Left renal pelvis (tissue), 4 donors: ENCODE measurements at regions not wholly inside any gene's neighbourhood (a gene's known extent, or its start where the extent isn't known, plus 50 kb on each side); places are given as distances from the start of the nearest gene placed in this dataset.
A peak's percentile ranks its signal among the peaks of the same experiment; 100 is the strongest.

Experiments used
- DNase-seq, 4 donors: peaks; one replicate each; pipeline ENCODE4 v3.0.0-alpha.2; 2013; ENCODE audit warnings: low read depth in 4 of 4, low spot score in 3 of 4

DNA sequence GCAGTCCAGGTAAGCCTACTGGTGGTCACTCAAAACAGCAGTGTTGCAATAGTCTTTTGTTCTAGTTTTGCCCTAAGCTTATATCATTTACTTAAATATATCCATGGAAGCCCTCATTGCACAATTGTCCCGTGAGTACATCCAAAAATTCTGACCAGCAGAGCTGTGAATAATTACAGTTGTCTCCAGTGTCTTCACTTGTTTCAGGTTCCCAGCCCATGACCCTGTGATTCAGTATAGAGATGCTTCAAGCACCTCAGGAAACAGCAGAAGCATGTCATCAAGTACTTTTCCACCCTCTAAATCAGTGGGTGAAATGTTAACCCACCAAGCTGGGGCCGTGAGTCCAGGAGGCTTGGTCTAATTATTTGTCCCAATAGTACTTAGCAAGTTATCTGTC is 214.9 kb upstream of the RPS6KA3 start:
- DNase-seq = no peak

DNA sequence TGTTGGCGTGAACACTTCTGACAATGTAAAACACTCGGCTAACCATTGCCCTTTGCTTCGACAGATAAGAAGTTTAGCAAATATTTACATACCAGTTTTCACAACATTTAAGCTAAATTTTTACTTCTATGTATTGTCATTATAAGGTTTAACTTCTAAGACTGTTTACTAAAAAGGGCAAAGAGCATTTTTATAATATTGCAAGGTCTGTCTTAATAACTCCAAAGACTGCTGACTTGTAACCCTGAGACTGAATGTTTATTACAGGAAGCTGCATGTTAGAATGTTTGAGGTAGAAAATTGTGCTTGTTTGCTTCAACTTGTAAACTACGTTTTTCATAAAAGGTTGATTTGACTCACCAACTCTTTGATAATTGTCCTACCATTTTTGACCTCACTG is 213.2 kb upstream of the RPS6KA3 start:
- DNase-seq = no peak

DNA sequence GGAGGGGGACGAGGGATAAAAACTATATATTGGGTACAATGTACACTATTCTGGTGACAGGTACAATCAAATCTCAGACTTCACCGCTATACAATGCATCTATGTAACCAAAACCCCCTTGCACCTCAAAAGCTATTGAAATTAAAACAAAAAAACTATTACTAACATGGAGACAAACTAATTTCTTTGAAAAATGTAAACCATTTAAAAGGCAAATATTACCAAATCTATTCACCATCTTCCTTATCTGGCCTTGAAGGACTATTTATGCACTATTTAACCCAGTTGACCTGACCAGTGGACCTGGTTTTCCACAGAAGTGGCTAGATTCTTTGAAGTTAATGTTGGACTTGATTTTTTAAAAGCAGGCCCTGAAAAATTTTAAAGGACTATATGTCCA is 212.3 kb upstream of the RPS6KA3 start:
- DNase-seq = no peak

DNA sequence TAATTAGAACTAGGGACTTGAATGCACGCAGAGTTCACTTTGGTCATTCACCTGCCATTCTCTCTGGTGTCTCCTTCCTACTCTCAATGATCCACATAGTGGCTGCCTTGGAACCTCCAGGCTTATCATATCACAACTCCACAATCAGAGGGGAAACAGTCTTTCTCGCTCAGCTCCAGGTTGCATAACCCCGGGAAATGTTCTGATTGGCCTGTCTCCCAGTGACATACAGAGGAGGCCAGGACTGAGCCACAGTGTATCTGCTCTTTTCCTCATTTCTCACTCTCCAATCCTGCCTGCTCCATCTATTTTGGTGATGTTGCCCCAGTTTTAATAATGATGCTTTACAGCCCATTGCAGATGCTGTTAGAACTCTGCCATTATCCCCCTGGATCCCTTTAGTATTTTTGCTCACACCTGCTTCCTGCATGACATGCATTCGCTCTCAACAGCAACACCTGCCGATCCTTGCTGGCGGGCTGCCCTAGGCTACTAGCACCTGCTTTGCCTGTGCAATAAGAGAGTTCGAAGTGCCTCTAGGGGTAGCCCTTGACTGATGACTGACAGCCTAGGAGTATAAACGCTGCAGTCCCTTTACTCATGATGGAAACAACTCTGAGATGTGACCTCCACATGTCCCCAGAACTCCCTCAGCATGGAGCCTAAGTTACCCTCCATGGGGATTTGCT is 211.3 kb upstream of the RPS6KA3 start:
- no peak for DNase-seq

DNA sequence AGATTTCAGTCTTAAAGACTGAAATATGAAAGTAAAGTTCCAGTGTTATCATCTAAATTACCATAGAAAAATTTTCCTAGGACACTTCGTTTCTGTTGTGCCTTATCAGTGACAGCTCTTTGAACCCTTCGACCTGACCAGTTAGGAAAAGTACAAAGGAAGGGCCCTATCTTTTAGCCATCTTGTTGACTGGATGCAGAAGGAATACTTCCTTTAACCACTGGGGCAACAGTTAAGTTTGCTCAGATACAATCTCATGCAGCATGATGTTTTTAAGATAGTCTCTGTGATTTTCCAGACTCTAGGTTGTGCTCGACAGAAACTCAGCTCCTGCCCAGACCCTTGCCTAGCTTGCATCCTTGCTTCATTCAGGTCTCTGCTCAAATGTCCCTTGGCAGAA is 210.5 kb upstream of the RPS6KA3 start:
- no peak for DNase-seq

DNA sequence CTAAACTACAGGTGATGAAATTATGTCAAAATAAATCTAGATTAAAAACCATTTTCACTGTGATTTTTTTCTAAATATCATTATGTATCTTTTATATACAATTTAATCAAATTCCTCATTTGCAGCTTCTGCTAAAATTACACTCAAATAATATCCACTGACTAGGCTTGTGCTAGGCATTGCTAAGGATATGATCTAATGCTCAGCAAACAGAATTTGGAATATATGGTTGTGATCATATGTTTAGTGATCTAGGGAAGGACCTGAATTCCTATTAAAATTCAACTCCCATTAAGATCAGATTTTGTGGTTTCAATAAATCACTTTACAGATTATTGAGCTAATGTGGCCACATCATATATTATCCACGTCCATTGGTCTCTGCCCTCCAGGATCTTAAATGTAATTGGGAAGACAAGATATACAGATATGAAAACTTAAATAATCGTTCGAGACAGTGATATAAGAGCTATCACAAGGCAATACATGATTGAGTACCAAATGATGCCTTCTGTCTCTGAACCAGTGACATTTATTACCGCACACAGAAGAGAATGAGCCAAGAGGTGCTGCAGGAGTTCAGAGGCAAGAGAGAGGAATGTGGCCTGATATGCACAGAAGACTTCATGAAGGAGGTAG is 206.0 kb upstream of the RPS6KA3 start:
- no peak for DNase-seq

DNA sequence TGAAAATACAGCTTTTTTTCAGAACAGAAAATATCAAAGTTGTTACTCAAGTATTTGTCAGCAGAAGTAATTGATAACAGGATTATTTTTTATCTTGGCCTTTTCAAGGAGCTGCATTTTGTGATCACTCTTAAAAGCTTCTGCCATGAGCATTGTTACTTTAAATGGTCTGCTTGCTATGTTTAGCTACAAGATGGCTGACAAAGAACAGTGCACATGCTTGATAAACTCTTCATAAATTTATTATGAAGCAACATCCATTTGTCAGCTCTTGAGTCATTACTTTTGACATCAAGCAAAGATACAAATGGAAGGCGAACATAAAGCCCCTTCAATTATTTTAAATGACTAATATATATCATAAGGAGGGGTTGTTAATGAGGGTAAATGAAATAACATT is 205.4 kb upstream of the RPS6KA3 start:
- DNase-seq = no peak

DNA sequence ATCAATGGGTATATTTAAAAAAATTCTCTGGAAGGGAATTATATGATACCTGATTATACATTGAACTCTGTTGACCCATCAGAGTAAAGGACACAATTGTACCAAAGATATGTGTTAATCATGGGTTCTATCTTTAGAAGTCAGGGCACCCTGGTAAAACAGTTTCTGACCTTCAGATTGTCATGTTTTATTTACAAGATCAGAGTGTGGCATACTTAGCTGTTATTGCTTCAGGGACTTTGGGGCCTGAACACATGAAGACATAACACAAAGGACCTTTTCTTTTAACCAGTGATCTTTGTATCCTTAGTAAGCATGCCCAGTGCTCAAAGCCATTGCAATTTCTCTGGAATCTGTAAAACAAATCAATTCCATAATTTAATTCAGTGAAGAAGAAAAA is 204.8 kb upstream of the RPS6KA3 start:
- no peak for DNase-seq

DNA sequence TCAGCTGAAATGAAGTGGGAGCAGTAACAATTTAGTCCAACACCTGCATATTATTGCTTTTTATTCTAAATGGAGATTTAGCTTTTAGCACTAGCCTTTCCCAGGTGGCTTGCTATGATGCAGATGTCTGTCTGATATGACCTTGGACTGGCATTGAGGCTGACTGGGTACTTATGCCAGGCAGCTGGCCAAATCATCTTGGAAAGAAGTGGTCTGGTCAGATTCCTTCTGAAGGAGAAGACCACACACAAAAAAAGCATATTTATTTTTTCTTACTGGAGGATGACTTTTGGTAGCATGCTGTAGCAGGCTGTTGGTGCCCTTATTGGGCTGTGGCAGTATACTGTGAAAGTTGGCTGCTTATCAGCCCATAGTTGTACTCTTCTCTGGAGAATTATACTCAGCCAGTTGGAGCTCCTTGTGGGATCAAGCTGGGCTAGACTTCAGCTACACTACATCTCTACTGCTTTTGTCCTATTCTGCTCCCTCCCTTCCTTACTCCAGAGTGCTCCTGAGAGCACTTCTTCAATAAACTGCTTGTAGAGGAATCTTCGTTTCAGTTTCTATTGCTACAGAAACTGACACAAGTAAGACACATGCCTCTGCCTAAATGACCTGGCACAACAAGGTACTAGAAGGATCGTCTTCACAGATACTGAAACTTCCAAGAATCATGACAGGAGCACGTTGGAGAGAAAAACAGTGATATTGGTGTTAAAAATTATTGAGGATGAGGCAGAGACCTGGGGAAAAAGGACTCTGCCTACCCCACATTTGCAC is 196.8 kb upstream of the RPS6KA3 start:
- DNase-seq = no peak

DNA sequence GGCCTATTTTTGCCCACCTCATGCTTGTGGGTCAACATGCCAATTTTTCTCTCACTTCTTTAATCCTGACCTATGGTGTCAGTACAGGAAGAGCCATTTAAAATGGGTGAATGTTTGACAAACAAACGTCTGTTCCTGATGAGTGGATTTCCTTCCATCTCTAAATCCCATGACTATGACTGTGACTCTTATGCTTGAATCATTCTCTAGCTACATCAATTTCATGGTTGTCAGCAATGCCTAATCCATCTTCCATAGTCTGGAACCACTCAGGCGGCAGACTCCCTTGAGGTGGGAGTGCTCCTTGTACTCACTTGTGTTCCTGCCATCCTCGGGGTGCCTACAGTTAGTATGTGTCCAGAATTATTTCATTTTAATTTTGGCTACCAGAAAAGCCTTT is 194.9 kb upstream of the RPS6KA3 start:
- no peak for DNase-seq

DNA sequence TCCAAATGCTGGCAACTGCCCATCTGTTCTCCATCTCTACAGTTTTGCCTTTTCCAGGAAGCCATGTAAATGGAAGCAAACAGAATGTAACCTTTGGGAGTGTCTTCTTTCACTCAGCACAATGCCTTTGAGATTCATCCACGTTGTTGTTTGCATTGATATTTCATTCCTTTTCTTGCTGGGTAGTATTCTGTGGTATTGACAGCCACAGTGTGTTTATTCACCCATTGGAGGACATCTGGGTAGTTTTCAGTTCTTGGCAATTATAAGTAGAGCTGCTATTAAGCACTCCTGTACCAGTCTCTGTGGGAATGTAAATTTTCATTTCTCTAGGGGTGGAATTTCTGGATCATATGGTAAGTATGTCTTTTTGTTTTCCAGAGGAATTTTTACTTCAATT is 194.3 kb upstream of the RPS6KA3 start:
- DNase-seq = no peak

DNA sequence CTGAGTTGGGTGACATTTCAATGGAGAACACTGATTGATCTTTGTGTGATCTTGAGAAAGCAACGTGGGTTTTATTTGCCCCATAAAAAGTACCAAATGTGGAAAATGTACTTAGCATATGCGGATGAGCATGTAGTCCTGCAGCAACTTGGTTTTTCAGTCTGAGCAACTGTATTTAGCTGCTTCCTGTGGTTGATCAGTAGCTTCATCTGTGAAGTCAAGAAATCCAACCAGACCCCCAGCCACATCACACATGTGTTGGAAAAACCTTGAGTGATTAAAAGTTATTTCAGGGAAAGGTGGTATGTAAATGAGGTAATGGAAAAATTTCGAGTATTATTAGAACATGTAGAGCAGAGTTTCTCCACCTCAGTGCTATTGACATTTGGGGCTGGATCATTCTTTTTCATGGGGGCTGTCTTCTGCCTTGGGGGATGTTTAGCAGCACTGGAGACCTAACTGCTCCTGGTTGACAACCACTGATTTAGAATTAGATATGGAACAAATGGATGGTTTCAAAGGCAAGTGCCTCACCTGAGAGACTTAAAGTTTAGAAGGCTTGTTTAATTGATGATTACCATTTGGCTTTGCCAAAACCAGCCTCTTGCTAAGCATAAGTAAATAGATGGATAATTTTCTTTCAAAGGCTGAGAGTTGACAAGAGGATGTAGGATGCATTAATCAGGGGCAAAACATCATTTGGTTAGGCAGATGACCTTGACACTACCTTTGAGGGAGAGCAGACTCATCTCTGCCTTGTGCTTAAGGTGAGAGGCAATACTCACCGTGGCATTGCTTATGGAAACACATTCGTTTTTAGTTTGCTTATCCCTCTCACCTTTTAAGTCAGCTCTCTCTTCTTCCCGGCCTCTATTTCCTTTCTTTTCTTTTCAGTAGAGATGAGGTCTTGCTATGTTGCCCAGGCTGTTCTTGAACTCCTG is 193.0 kb upstream of the RPS6KA3 start:
- DNase-seq = no peak

DNA sequence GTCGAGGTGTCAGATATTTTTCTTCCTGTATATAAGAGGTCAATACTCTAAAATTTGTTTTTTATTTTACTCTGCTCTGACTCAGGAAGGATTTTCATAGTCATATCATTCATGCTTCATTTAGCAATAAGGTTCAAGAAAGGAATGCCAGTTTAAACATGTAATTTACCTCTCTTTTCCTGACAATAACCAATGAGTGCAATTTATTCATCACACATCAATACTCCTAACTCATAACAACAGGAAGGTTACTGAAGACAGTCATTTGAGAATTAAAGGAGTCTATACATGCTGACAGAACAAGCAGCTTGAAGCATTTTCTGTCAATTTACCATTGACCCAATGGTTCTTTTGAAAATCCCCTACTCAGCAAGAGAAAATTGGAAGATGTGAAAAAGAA is 190.3 kb upstream of the RPS6KA3 start:
- DNase-seq = no peak

DNA sequence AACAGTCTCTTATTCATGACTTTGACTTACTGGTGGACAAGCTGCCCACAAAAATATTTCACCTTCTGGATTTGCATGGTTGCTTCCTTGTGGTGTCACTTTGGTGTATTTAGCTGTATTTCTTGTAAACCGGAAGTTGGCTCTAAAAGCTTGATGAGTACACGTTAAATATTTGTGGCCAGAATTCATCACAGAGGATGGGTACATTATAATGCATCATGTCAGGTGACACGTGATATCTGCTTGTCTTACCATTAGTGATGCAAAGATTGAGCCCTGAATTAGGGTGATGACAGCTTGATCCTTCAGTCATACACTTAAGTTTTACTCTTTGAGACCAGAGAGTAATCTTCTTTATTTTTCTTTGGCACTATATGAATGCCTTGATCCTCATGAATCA is 188.3 kb upstream of the RPS6KA3 start:
- no peak for DNase-seq

DNA sequence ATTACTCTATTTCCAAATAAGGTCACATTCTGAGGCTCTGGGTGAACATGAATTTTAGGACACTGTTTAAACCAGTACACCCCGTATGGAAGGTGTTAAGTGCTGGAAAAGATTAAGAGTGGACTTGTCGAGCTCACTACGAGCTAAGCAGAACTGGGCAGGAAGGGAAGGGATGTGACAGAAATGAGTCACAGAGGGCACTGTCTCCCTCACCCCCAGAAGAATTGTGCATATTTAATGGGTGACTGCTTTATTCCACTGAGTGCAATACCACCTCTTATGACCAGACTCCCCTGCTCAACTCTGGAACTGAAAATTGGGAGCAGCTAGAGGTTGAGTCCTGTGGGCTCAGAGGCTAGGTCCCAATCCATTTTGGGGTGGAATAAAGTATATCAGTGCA is 187.4 kb upstream of the RPS6KA3 start:
- no peak for DNase-seq

DNA sequence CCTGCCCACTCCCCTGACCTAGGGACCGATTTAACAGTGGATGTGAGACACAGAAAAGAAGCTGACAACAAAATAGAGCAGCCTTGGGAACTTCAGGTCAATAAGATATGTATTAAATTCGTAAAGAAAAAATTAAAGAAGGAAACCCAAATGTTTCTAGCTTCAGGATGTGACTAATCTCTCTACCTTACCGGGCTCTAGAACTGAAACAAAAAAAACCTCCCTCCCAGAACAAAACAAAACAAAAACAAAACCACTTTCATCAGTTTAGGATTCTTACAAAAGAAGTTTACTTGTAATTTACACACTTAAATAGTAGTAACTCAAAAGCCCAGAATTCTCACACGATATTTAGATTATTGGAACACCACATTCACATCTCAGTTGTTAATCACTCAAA is 185.8 kb upstream of the RPS6KA3 start:
- no peak for DNase-seq

DNA sequence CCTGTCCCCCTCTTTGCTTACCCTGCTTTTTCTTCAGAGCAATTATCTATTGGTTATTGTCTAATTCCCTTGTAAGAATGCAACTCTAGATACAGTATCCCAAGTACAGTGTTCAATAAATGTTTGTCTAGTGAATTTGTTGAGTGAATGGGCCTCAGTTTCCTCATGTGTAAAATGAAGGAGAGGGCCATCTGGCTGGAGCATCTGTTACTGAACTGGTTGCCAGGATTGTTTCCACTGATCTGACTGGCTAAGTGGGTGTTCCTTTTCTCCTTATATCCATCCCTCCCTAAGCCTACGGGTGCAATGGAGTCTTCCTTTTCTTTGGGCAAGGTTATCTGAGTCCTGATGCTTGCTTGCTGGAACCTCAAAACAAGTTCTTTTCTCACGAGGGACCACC is 185.2 kb upstream of the RPS6KA3 start:
- DNase-seq = no peak

DNA sequence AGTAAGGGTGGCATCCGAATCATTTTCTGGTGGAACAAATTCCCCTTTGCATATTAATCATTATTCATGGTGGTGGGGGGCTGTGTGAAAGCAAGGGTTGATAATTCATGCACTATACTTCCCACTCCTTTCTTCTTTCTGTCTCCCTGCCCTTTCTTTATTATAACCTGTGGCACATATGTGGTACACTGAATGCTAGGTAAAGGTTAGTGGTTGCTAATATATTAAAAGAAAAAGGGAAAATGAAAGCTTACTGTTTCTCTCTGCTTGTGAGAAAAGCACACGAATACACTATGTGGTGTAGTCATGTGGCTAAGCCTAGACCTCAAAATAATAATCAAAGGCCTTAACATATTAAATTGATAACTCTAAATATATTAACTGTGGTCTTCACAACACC is 178.4 kb upstream of the RPS6KA3 start:
- no peak for DNase-seq

DNA sequence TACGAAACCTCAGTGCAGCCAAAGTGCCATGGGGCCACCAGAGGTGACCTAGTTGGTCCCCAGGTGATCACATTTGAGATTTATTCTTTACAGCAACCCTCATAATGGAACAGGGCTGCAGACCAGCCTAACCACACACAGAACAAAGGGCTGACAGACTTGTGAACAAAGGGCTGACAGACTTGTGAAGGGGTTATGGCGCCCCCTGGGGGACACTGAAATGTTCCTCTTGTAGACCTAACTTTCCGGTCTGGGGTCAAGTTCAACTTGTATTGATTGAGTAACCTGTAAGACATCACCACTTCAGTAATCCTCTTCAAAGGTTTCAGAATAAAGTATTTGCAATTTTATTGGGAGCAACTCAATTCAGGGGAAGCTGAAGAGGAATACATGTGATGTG is 175.9 kb upstream of the RPS6KA3 start:
- DNase-seq = peak in 3 of 4 donors; percentile 15 to 29 (median 18)

DNA sequence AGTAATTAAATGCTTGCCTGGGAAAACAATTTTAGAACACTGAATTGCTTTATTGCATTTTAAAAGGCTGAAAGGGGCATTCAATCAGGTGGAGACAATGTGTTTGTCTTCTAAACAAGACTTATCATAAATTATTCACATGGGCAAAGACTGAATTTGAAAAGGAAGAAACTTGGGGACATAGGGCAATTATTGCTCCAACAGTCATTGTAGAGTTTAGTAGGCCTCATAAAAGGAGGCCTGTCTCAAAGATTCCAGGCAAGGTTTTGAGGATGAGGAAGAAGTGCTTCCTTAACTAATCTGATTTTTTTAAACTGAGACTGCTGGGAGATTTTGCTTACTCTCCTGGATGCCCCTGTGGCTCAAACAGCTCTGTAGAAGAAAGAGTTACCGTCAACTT is 174.4 kb upstream of the RPS6KA3 start:
- no peak for DNase-seq
